Panc1 (cell line): ENCODE measurements at regions not wholly inside any gene's neighbourhood (a gene's known extent, or its start where the extent isn't known, plus 50 kb on each side); places are given as distances from the start of the nearest gene placed in this dataset.

Source experiments
- ATAC-seq: fragments of 200-7000 bp; cut with Tn5 transposase; 2 replicates; pipeline ENCODE4 v1.9.1; 2020; ENCODE audit warnings: mild to moderate bottlenecking, moderate library complexity
- BruUV-seq: library from RNA; stranded (reverse); fragments of 400-500 nt; replicated peaks from 2 replicates; lab custom pipeline; 2021; lab: Mats Ljungman, UMichigan
- CTCF ChIA-PET: fragments of 300-600 bp; sonication (Branson Sonifier 250); formaldehyde crosslinking; loops from one replicate; lab custom pipeline; 2022; ENCODE audit warnings: antibody characterized with exemption; lab: Charles Lee
- POLR2A ChIA-PET: fragments of 300-600 bp; sonication (Branson Sonifier 250); formaldehyde crosslinking; loops from one replicate; lab custom pipeline; 2022; ENCODE audit warnings: antibody characterized with exemption; lab: Charles Lee
- DNase-seq: peaks from one replicate; pipeline ENCODE4 v3.0.0-alpha.2; 2010; ENCODE audit warnings: low read depth, low spot score
- H3K27ac ChIP-seq: 2 replicates; pipeline ENCODE4 v1.5.1; 2011; ENCODE audit warnings: mild to moderate bottlenecking, low read length, inconsistent platforms
- H3K27me3 ChIP-seq: fragments of 200-500 bp; sonication (Bioruptor generic); 2 replicates; pipeline ENCODE4 v1.6.0; 2014; ENCODE audit warnings: low read length, inconsistent platforms; ENCODE audit not compliant: control insufficient read depth, insufficient read depth
- H3K36me3 ChIP-seq: fragments of 200-500 bp; sonication (Bioruptor generic); 2 replicates; pipeline ENCODE4 v1.5.1; 2014; ENCODE audit warnings: inconsistent platforms, mild to moderate bottlenecking, low read length, moderate library complexity; ENCODE audit not compliant: control insufficient read depth, insufficient read depth
- H3K4me1 ChIP-seq: 2 replicates; pipeline ENCODE4 v1.5.1; 2011; ENCODE audit warnings: inconsistent platforms, mild to moderate bottlenecking, low read length, moderate library complexity; ENCODE audit not compliant: control insufficient read depth, insufficient read depth
- H3K4me3 ChIP-seq, 2 experiments: 2 replicates each; pipeline ENCODE4 v1.5.1; 2011 to 2012; ENCODE audit warnings: low read depth in 2 of 2, low read length in 2 of 2, mild to moderate bottlenecking in 2 of 2, inconsistent platforms in 1 of 2, moderate library complexity in 1 of 2
- H3K9me3 ChIP-seq: fragments of 200-500 bp; sonication (Bioruptor generic); 2 replicates; pipeline ENCODE4 v1.5.1; 2014; ENCODE audit warnings: low read depth, mild to moderate bottlenecking, inconsistent platforms, low read length, moderate library complexity; ENCODE audit not compliant: control insufficient read depth, insufficient read depth
- POLR2AphosphoS5 ChIP-seq: IDR thresholded peaks from 2 replicates; pipeline ENCODE4 v1.6.1; 2012; ENCODE audit warnings: mild to moderate bottlenecking, low read depth, low read length, moderate library complexity
- SIN3A ChIP-seq: IDR thresholded peaks from 2 replicates; pipeline ENCODE4 v1.6.1; 2012; ENCODE audit warnings: low read depth, mild to moderate bottlenecking, low read length, moderate library complexity, borderline replicate concordance; ENCODE audit not compliant: insufficient read depth
- TCF7L2 ChIP-seq: IDR thresholded peaks from 2 replicates; pipeline ENCODE4 v1.6.1; 2011; ENCODE audit warnings: mild to moderate bottlenecking, low read depth, low read length, inconsistent platforms
- in situ Hi-C: cut with HindIII; loops from 2 replicates; pipeline ENCODE4 v1.10.0; 2016; ENCODE audit warnings: low sequenced_read_pairs, low pct_unique_long_range_greater_than_20kb
- intact Hi-C: fragments of 100-400 bp; cut with micrococcal nuclease; formaldehyde crosslinking; loops from one replicate; pipeline ENCODE4 v1.10.0; 2022; ENCODE audit not compliant: unreplicated experiment
- TF ChIP-seq, protein P1 (sequence below), 2 experiments: IDR thresholded peaks; 2 replicates each; pipeline ENCODE4 v1.6.1; 2011 to 2012; ENCODE audit warnings: low read depth in 2 of 2, control low read depth in 1 of 2, low read length in 1 of 2, mild to moderate bottlenecking in 1 of 2, moderate library complexity in 1 of 2; ENCODE audit not compliant: insufficient read depth in 1 of 2
- TF ChIP-seq, protein P2 (sequence below): fragments of 450-650 bp; IDR thresholded peaks from 2 replicates; pipeline ENCODE4 v1.5.1; 2017; ENCODE audit warnings: mild to moderate bottlenecking

DNA sequence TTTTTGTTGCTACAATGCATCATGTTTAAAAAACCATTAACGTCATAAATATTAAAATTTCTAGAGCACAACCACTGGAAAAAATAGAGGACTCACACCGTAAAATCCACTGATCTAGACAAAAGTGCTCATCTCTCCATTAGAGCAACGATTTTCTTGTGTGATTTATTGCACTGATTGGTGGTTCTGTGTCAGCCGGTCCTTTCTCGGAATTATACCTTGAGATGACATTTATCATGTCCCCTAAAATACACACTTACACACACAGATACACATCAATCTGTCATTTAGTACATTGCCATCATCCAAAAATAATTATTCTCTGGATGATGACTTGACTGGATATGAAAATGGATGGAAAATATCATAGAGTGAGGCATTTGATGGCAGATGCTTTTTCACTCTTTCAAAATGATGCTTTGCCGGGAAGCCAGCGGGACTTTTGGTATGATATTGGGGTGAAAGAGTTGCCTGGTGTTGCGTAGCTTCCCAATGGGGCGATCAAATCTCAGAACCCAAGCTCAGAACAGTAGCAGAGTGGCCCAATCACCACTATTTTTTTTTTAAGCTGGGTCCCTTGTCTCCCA, 226.6 kb downstream of the GAS1 start:
- intact Hi-C loops, result no loop called here
- H3K9me3 ChIP-seq, result no peaks in the 10 kb centered on the region
- ChIA-PET POLR2A (no interaction called here), CTCF (no interaction called here)
- TF ChIP-seq POLR2AphosphoS5, result no peak
- no peak for TF ChIP-seq SIN3A
- TF ChIP-seq, protein P1, sequence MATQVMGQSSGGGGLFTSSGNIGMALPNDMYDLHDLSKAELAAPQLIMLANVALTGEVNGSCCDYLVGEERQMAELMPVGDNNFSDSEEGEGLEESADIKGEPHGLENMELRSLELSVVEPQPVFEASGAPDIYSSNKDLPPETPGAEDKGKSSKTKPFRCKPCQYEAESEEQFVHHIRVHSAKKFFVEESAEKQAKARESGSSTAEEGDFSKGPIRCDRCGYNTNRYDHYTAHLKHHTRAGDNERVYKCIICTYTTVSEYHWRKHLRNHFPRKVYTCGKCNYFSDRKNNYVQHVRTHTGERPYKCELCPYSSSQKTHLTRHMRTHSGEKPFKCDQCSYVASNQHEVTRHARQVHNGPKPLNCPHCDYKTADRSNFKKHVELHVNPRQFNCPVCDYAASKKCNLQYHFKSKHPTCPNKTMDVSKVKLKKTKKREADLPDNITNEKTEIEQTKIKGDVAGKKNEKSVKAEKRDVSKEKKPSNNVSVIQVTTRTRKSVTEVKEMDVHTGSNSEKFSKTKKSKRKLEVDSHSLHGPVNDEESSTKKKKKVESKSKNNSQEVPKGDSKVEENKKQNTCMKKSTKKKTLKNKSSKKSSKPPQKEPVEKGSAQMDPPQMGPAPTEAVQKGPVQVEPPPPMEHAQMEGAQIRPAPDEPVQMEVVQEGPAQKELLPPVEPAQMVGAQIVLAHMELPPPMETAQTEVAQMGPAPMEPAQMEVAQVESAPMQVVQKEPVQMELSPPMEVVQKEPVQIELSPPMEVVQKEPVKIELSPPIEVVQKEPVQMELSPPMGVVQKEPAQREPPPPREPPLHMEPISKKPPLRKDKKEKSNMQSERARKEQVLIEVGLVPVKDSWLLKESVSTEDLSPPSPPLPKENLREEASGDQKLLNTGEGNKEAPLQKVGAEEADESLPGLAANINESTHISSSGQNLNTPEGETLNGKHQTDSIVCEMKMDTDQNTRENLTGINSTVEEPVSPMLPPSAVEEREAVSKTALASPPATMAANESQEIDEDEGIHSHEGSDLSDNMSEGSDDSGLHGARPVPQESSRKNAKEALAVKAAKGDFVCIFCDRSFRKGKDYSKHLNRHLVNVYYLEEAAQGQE (IDR thresholded peaks at IDR 0.05; ENCODE audit: insufficient read depth in 1 of 2, low read depth in 2 of 2, low read length in 1 of 2), result no peak
- TF ChIP-seq TCF7L2, result no peak
- TF ChIP-seq, protein P2, sequence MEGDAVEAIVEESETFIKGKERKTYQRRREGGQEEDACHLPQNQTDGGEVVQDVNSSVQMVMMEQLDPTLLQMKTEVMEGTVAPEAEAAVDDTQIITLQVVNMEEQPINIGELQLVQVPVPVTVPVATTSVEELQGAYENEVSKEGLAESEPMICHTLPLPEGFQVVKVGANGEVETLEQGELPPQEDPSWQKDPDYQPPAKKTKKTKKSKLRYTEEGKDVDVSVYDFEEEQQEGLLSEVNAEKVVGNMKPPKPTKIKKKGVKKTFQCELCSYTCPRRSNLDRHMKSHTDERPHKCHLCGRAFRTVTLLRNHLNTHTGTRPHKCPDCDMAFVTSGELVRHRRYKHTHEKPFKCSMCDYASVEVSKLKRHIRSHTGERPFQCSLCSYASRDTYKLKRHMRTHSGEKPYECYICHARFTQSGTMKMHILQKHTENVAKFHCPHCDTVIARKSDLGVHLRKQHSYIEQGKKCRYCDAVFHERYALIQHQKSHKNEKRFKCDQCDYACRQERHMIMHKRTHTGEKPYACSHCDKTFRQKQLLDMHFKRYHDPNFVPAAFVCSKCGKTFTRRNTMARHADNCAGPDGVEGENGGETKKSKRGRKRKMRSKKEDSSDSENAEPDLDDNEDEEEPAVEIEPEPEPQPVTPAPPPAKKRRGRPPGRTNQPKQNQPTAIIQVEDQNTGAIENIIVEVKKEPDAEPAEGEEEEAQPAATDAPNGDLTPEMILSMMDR, result no peak
- ATAC-seq (no peak), DNase-seq (no peak)
- H3K27me3 ChIP-seq, result no peaks in the 10 kb centered on the region
- no peaks in the 10 kb centered on the region for H3K36me3 ChIP-seq
- H3K27ac ChIP-seq, result no peak overlapping the region
- no peak overlapping the region for H3K4me3 ChIP-seq
- in situ Hi-C loops, result no loop called here
- H3K4me1 ChIP-seq, result no peaks in the 10 kb centered on the region
- no TSS peak for BruUV-seq

DNA sequence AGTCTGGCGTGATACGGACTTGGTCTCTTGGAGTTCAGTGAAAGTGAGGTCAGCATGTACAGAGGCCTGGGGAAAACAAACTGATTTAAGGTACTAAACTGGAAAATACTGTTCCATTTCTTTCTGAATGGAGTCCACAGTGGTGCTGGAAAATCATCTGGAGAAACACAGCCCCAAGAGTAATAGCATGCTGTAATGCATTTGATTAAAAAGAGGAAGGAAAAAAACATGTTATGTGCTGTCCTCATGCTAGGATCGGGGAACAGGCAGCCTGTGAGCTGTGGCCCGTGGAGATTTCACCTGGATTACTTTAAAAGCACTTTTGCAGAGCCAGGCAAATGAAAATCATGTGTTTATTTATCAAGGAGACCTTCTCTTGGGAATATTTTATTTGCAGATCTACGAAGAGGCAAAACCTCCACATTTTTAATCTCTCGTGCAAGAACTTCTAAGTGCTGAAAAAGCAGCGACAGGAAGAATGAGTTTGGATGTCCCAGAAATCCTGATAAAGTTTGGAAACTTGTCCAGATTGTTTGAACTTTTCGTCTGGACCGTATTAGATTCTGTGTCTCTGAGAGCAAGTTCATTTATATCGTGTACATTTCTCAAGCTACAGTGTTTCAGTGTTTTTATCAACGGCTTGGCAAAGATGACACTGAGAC, 228.8 kb downstream of the GAS1 start:
- CTCF ChIA-PET, result no interaction called here
- DNase-seq, result no peak
- in situ Hi-C loops (no loop called here), intact Hi-C loops (no loop called here)
- Histone ChIP-seq H3K36me3 (no peaks in the 10 kb centered on the region), H3K4me3 (no peak overlapping the region), H3K4me1 (no peaks in the 10 kb centered on the region), H3K27ac (no peak overlapping the region), H3K9me3 (no peaks in the 10 kb centered on the region), H3K27me3 (no peaks in the 10 kb centered on the region)
- POLR2A ChIA-PET, result no interaction called here
- no peak for ATAC-seq
- TF ChIP-seq, protein P2, result no peak
- TF ChIP-seq, protein P1 (IDR thresholded peaks at IDR 0.05; ENCODE audit: insufficient read depth in 1 of 2, low read depth in 2 of 2, low read length in 1 of 2), result no peak
- TF ChIP-seq SIN3A (no peak), TCF7L2 (no peak), POLR2AphosphoS5 (no peak)
- BruUV-seq, result no TSS peak
